Breast epithelium (tissue), 4 donors: ENCODE measurements at regions not wholly inside any gene's neighbourhood (a gene's known extent, or its start where the extent isn't known, plus 50 kb on each side); places are given as distances from the start of the nearest gene placed in this dataset.

ENCODE experiments used
- DNase-seq, 2 donors: peaks; one replicate each; pipeline ENCODE4 v3.0.0-alpha.2; 2019; ENCODE audit warnings: low spot score in 2 of 2
- H3K27ac ChIP-seq, 2 donors: fragments of 200-600 bp; sonication (generic) in 1 of 2; one replicate each; pipeline ENCODE4 v1.5.1; 2016 to 2019; ENCODE audit warnings: mild to moderate bottlenecking in 1 of 2
- H3K27me3 ChIP-seq, 2 donors: fragments of 200-600 bp; sonication (generic) in 1 of 2; one replicate each; pipeline versions ENCODE4 v1.5.1 to v1.6.0; 2017 to 2019; ENCODE audit warnings: control low read depth in 1 of 2, mild to moderate bottlenecking in 1 of 2
- H3K36me3 ChIP-seq: fragments of 200-600 bp; one replicate; pipeline ENCODE4 v1.5.1; 2019
- H3K4me1 ChIP-seq, 2 donors: fragments of 200-600 bp; sonication (generic); one replicate each; pipeline ENCODE4 v1.5.1; 2016 to 2019; ENCODE audit warnings: control low read depth in 1 of 2
- H3K4me3 ChIP-seq, 3 donors: fragments of 200-600 bp; sonication (generic); 1 replicate in 2 of 3; 2 replicates in 1 of 3; pipeline ENCODE4 v1.5.1; 2016 to 2019; ENCODE audit warnings: mild to moderate bottlenecking in 3 of 3, moderate library complexity in 2 of 3
- H3K9me3 ChIP-seq, 2 donors: fragments of 200-600 bp; sonication (generic) in 1 of 2; one replicate each; pipeline ENCODE4 v1.5.1; 2016 to 2019; ENCODE audit warnings: control low read depth in 1 of 2
- CTCF ChIP-seq, 3 donors: fragments of 450-650 bp; IDR thresholded peaks; one replicate each; pipeline ENCODE4 v1.5.1; 2016 to 2017; ENCODE audit warnings: antibody characterized with exemption in 3 of 3, mild to moderate bottlenecking in 3 of 3, moderate library complexity in 3 of 3
- POLR2A ChIP-seq: fragments of 450-650 bp; IDR thresholded peaks from one replicate; pipeline ENCODE4 v1.6.1; 2016; ENCODE audit warnings: antibody characterized with exemption, mild to moderate bottlenecking, moderate library complexity
- POLR2AphosphoS5 ChIP-seq, 3 donors: sonication (generic); formaldehyde crosslinking; IDR thresholded peaks; one replicate each; pipeline ENCODE4 v1.6.1; 2017; ENCODE audit warnings: antibody characterized with exemption in 3 of 3
- intact Hi-C: fragments of 100-400 bp; cut with DNase I; formaldehyde crosslinking; loops from one replicate; pipeline ENCODE4 v1.15.1; 2023; ENCODE audit warnings: low total_unique reads

GRCh38 chr2:153595939-153596338, 117.4 kb upstream of the RPRM start:
- TF ChIP-seq POLR2AphosphoS5 (IDR thresholded peaks at IDR 0.05) (no peak), CTCF (IDR thresholded peaks at IDR 0.05) (no peak), POLR2A (no peak)
- Histone ChIP-seq H3K9me3 (no peaks in the 10 kb centered on the region), H3K4me1 (no peaks in the 10 kb centered on the region), H3K4me3 (no peak overlapping the region), H3K27me3 (no peaks in the 10 kb centered on the region), H3K27ac (no peak overlapping the region), H3K36me3 (no peaks in the 10 kb centered on the region)
- no peak for DNase-seq
- intact Hi-C loops, result no loop called here

- intact Hi-C loops, result no loop called here
- TF ChIP-seq POLR2A (no peak), POLR2AphosphoS5 (IDR thresholded peaks at IDR 0.05) (no peak), CTCF (IDR thresholded peaks at IDR 0.05) (no peak)
These were observed 123.2 kb upstream of the RPRM start for GRCh38 chr2:153601812-153602211.

GRCh38 chr2:153604133-153604532, 125.6 kb upstream of the RPRM start:
- TF ChIP-seq POLR2AphosphoS5 (IDR thresholded peaks at IDR 0.05), result no peak
- no peak for TF ChIP-seq CTCF (IDR thresholded peaks at IDR 0.05)
- TF ChIP-seq POLR2A, result no peak
- Histone ChIP-seq H3K27me3 (no peaks in the 10 kb centered on the region), H3K4me1 (no peaks in the 10 kb centered on the region), H3K4me3 (no peak overlapping the region), H3K27ac (no peak overlapping the region), H3K9me3 (no peaks in the 10 kb centered on the region), H3K36me3 (no peaks in the 10 kb centered on the region)
- DNase-seq, result no peak
- intact Hi-C loops, result no loop called here

More at GRCh38 chr2:153601812-153602211, 123.2 kb upstream of the RPRM start:
- H3K9me3 ChIP-seq, result no peaks in the 10 kb centered on the region
- DNase-seq, result no peak
- no peak overlapping the region for H3K27ac ChIP-seq
- H3K4me1 ChIP-seq, result no peaks in the 10 kb centered on the region
- H3K27me3 ChIP-seq, result no peaks in the 10 kb centered on the region
- no peak overlapping the region for H3K4me3 ChIP-seq
- no peaks in the 10 kb centered on the region for H3K36me3 ChIP-seq

GRCh38 chr2:153606623-153607022, 128.1 kb upstream of the RPRM start:
- Histone ChIP-seq H3K36me3 (no peaks in the 10 kb centered on the region), H3K9me3 (no peaks in the 10 kb centered on the region), H3K27me3 (no peaks in the 10 kb centered on the region), H3K4me3 (no peak overlapping the region), H3K27ac (no peak overlapping the region), H3K4me1 (no peaks in the 10 kb centered on the region)
- intact Hi-C loops, result no loop called here
- no peak for TF ChIP-seq POLR2A
- no peak for TF ChIP-seq POLR2AphosphoS5 (IDR thresholded peaks at IDR 0.05)
- no peak for DNase-seq

GRCh38 chr2:153622285-153622684, 143.7 kb upstream of the RPRM start:
- Histone ChIP-seq H3K36me3 (no peaks in the 10 kb centered on the region), H3K27ac (no peak overlapping the region), H3K27me3 (no peaks in the 10 kb centered on the region), H3K4me3 (no peak overlapping the region), H3K9me3 (peaks cover 8 to 17% of the 10 kb centered on the region in 2 donors), H3K4me1 (no peaks in the 10 kb centered on the region)
- intact Hi-C loops, result no loop called here
- DNase-seq, result no peak
- TF ChIP-seq POLR2A (no peak), POLR2AphosphoS5 (IDR thresholded peaks at IDR 0.05) (no peak), CTCF (IDR thresholded peaks at IDR 0.05) (no peak)

GRCh38 chr2:153623020-153623419, 144.5 kb upstream of the RPRM start:
- no peaks in the 10 kb centered on the region for H3K27me3 ChIP-seq
- no peak overlapping the region for H3K4me3 ChIP-seq
- TF ChIP-seq POLR2A, result no peak
- no peak for TF ChIP-seq CTCF (IDR thresholded peaks at IDR 0.05)
- TF ChIP-seq POLR2AphosphoS5 (IDR thresholded peaks at IDR 0.05), result no peak
- no peak overlapping the region for H3K27ac ChIP-seq
- H3K9me3 ChIP-seq, result peaks cover 8 to 17% of the 10 kb centered on the region in 2 donors
- DNase-seq, result no peak
- H3K36me3 ChIP-seq, result no peaks in the 10 kb centered on the region
- H3K4me1 ChIP-seq, result no peaks in the 10 kb centered on the region
- intact Hi-C loops, result no loop called here
